ENCODE measurements at regions not wholly inside any gene's neighbourhood (a gene's known extent, or its start where the extent isn't known, plus 50 kb on each side); places are given as distances from the start of the nearest gene placed in this dataset.

- no peak for DNase-seq
These were observed 275.9 kb upstream of the NFE2L3 start for GRCh38 chr7:25876092-25876491.

GRCh38 chr7:25877802-25878789 is 273.9 kb upstream of the NFE2L3 start:
- no peak for DNase-seq

GRCh38 chr7:25879799-25880198 is 272.2 kb upstream of the NFE2L3 start:
- no peak for DNase-seq

- DNase-seq, result no peak
These were observed 270.5 kb upstream of the NFE2L3 start for GRCh38 chr7:25881317-25882037.

GRCh38 chr7:25882151-25882773 is 269.7 kb upstream of the NFE2L3 start:
- DNase-seq, result no peak

GRCh38 chr7:25884265-25884828 is 267.7 kb upstream of the NFE2L3 start:
- no peak for DNase-seq

- no peak for DNase-seq
These were observed 266.9 kb upstream of the NFE2L3 start for GRCh38 chr7:25885057-25885576.

GRCh38 chr7:25886387-25887240 is 265.4 kb upstream of the NFE2L3 start:
- DNase-seq, result no peak

GRCh38 chr7:25887266-25887665 is 264.7 kb upstream of the NFE2L3 start:
- DNase-seq, result no peak

- DNase-seq, result no peak
These were observed 264.0 kb upstream of the NFE2L3 start for GRCh38 chr7:25887795-25888559.

GRCh38 chr7:25889765-25890164 is 262.2 kb upstream of the NFE2L3 start:
- no peak for DNase-seq

GRCh38 chr7:25891591-25891990 is 260.4 kb upstream of the NFE2L3 start:
- DNase-seq, result no peak

- no peak for DNase-seq
These were observed 258.6 kb upstream of the NFE2L3 start for GRCh38 chr7:25893436-25893835.

GRCh38 chr7:25894002-25894901 is 257.7 kb upstream of the NFE2L3 start:
- peak; percentile 53 for DNase-seq

GRCh38 chr7:25894902-25895791 is 256.9 kb upstream of the NFE2L3 start:
- DNase-seq, result peak; percentile 69

GRCh38 chr7:25895792-25896171 is 256.2 kb upstream of the NFE2L3 start:
- no peak for DNase-seq

GRCh38 chr7:25897261-25897782 is 254.7 kb upstream of the NFE2L3 start:
- DNase-seq, result no peak

- no peak for DNase-seq
These were observed 251.8 kb upstream of the NFE2L3 start for GRCh38 chr7:25900245-25900644.

- no peak for DNase-seq
These were observed 251.1 kb upstream of the NFE2L3 start for GRCh38 chr7:25900877-25901276.

Data from CD4-positive, alpha-beta T cell treated with Interleukin-21 for 1 hour (primary cell).